ENCODE measurements at regions not wholly inside any gene's neighbourhood (a gene's known extent, or its start where the extent isn't known, plus 50 kb on each side); places are given as distances from the start of the nearest gene placed in this dataset. TPM values are rescaled to one million over a fixed set of nuclear protein-coding genes. Genes with fewer than 3 reads are reported as not detected.

Small RNAs in the stretch of these regions (small RNA-seq; reads per million reads assigned to genes)
- not detected for gene RN7SL601P (ENCODE audit: insufficient read depth)
